ENCODE measurements at regions not wholly inside any gene's neighbourhood (a gene's known extent, or its start where the extent isn't known, plus 50 kb on each side); places are given as distances from the start of the nearest gene placed in this dataset.

DNA sequence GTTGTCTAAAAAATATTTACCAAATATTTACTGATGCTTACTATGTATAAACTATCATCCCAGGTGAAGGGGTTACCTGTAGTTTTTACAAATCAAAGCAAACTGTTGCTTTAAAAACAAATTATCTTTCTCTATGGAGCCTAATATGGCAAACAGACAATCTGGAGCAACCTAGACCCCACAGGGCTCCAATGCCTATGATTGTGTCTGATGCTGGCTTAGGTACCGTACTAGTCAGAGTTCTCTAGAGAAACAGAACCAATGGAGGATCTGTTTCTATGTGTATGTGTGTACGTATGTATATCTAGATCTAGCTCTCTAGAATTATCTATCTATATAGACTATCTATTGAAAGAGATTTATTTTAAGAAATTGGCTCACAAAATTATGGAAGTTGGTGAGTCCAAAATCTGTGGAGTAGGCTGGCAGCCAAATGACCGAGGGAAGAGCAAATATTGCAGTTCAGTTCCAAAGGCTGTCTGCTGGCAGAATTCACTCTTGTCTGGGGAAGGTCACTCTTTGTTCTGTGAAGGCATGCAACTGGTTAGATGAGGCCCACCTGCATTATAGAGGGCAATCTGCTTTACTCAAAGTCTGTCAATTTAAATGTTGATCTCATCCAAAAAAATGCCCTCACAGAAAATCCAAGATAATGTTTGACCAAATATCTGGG is 127.1 kb upstream of the ENPEP start:
- TF ChIP-seq NFIC (IDR thresholded peaks at IDR 0.05) (no peak), YY1 (IDR thresholded peaks at IDR 0.05; ENCODE audit: low read depth) (no peak), CREB1 (IDR thresholded peaks at IDR 0.05; ENCODE audit: low read depth) (no peak), TEAD4 (IDR thresholded peaks at IDR 0.05) (no peak), EGR1 (IDR thresholded peaks at IDR 0.05) (no peak), ZBTB7A (IDR thresholded peaks at IDR 0.05; ENCODE audit: low read depth) (no peak), CEBPB (IDR thresholded peaks at IDR 0.05) (no peak), FOXM1 (IDR thresholded peaks at IDR 0.05; ENCODE audit: borderline replicate concordance, low read depth) (no peak), TCF12 (IDR thresholded peaks at IDR 0.05; ENCODE audit: low read depth) (no peak), RAD21 (IDR thresholded peaks at IDR 0.05; ENCODE audit: low read depth) (no peak), TAF1 (IDR thresholded peaks at IDR 0.05; ENCODE audit: low read depth) (no peak), EP300 (IDR thresholded peaks at IDR 0.05; ENCODE audit: borderline replicate concordance) (no peak)
- TF ChIP-seq, protein P1, sequence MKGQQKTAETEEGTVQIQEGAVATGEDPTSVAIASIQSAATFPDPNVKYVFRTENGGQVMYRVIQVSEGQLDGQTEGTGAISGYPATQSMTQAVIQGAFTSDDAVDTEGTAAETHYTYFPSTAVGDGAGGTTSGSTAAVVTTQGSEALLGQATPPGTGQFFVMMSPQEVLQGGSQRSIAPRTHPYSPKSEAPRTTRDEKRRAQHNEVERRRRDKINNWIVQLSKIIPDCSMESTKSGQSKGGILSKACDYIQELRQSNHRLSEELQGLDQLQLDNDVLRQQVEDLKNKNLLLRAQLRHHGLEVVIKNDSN (IDR thresholded peaks at IDR 0.05): no peak
- TF ChIP-seq, protein P2, sequence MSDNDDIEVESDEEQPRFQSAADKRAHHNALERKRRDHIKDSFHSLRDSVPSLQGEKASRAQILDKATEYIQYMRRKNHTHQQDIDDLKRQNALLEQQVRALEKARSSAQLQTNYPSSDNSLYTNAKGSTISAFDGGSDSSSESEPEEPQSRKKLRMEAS (IDR thresholded peaks at IDR 0.05): no peak
- TF ChIP-seq, protein P3, sequence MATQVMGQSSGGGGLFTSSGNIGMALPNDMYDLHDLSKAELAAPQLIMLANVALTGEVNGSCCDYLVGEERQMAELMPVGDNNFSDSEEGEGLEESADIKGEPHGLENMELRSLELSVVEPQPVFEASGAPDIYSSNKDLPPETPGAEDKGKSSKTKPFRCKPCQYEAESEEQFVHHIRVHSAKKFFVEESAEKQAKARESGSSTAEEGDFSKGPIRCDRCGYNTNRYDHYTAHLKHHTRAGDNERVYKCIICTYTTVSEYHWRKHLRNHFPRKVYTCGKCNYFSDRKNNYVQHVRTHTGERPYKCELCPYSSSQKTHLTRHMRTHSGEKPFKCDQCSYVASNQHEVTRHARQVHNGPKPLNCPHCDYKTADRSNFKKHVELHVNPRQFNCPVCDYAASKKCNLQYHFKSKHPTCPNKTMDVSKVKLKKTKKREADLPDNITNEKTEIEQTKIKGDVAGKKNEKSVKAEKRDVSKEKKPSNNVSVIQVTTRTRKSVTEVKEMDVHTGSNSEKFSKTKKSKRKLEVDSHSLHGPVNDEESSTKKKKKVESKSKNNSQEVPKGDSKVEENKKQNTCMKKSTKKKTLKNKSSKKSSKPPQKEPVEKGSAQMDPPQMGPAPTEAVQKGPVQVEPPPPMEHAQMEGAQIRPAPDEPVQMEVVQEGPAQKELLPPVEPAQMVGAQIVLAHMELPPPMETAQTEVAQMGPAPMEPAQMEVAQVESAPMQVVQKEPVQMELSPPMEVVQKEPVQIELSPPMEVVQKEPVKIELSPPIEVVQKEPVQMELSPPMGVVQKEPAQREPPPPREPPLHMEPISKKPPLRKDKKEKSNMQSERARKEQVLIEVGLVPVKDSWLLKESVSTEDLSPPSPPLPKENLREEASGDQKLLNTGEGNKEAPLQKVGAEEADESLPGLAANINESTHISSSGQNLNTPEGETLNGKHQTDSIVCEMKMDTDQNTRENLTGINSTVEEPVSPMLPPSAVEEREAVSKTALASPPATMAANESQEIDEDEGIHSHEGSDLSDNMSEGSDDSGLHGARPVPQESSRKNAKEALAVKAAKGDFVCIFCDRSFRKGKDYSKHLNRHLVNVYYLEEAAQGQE (IDR thresholded peaks at IDR 0.05; ENCODE audit: low read depth): no peak

DNA sequence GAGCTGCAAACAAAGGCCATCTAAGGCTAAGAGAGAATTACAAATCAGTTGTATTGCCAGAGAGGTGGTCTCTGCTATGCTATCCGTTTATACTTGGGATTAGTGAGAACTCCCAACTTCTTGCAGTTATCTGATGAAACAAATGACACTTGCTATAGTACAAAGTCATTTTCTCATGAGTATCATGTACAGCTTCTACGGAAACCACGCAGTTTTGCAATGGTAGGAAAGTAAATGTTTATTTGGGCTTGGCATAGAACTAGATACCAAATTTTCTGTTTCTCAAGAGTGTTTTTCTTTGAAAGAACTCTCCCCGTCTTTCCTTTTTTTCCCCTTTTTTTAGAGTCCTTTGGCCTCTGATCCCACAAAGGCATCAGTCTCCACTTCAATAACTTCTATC is 128.2 kb upstream of the ENPEP start:
- no peak for TF ChIP-seq ZBTB7A (IDR thresholded peaks at IDR 0.05; ENCODE audit: low read depth)
- TF ChIP-seq YY1 (IDR thresholded peaks at IDR 0.05; ENCODE audit: low read depth): no peak
- TF ChIP-seq FOXM1 (IDR thresholded peaks at IDR 0.05; ENCODE audit: borderline replicate concordance, low read depth): no peak
- TF ChIP-seq, protein P1 (IDR thresholded peaks at IDR 0.05): no peak
- no peak for TF ChIP-seq TEAD4 (IDR thresholded peaks at IDR 0.05)
- TF ChIP-seq TCF12 (IDR thresholded peaks at IDR 0.05; ENCODE audit: low read depth): no peak
- no peak for TF ChIP-seq NFIC (IDR thresholded peaks at IDR 0.05)
- TF ChIP-seq EP300 (IDR thresholded peaks at IDR 0.05; ENCODE audit: borderline replicate concordance): no peak
- no peak for TF ChIP-seq CEBPB (IDR thresholded peaks at IDR 0.05)
- TF ChIP-seq EGR1 (IDR thresholded peaks at IDR 0.05): no peak
- no peak for TF ChIP-seq CREB1 (IDR thresholded peaks at IDR 0.05; ENCODE audit: low read depth)
- TF ChIP-seq RAD21 (IDR thresholded peaks at IDR 0.05; ENCODE audit: low read depth): no peak
- no peak for TF ChIP-seq TAF1 (IDR thresholded peaks at IDR 0.05; ENCODE audit: low read depth)
- TF ChIP-seq, protein P3 (IDR thresholded peaks at IDR 0.05; ENCODE audit: low read depth): no peak
- TF ChIP-seq, protein P2 (IDR thresholded peaks at IDR 0.05): no peak

DNA sequence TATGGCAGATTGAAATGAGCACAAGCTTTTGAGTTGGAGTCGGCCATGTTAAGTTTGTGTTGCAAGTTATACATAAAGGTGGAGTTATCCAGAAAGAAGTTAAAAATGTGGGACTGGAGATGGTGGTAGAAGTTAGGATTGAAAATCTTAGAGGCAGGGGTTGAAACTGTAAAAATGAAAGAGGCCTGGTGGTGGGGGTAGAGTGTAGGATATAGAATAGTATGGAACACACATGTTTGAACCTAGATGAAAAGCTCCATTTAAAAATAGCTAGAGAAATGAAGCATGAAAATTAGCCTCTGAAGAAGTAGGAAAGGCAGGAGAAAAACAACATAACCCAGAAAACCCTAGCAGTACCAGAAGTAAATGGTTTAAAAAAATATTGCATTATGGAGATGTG is 131.8 kb upstream of the ENPEP start:
- no peak for TF ChIP-seq TCF12 (IDR thresholded peaks at IDR 0.05; ENCODE audit: low read depth)
- no peak for TF ChIP-seq TEAD4 (IDR thresholded peaks at IDR 0.05)
- TF ChIP-seq RAD21 (IDR thresholded peaks at IDR 0.05; ENCODE audit: low read depth): peak; percentile 39

DNA sequence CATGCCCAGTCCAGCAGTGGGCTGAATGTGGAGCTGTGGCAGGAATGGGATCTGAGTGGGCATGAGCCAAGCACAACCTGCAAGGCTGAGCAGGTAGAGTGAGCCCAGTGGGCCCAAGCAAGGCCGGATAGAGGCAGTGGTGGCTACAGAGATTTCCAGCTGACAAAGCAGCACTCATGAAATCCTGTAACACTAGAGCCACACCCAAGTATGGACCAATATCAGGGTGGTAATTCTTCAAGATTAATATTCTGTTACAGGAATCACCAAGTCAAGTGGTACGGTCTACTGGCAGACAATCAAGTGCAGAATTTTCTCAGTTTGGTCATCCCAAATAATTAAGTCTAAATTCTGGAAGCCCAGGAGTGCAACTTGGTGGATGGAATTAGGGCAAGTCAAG is 132.4 kb upstream of the ENPEP start:
- TF ChIP-seq EGR1 (IDR thresholded peaks at IDR 0.05): no peak
- TF ChIP-seq, protein P3 (IDR thresholded peaks at IDR 0.05; ENCODE audit: low read depth): no peak

DNA sequence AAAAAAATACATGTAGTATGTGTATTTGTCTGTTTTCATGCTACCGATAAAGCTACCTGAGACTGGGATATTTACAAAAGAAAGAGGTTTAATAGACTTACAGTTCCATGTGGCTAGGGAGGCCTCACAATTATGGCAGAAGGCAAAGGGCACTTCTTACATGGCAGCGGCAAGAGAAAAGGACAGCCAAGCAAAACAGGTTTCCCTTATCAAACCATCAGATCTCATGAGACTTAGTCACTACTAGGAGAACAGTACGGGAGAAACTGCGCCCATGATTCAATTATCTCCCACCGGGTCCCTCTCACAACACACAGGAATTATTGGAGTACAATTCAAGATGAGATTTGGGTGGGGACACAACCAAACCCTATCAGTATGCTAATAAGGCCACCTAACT is 137.0 kb upstream of the ELOVL6 start:
- TF ChIP-seq CREB1 (IDR thresholded peaks at IDR 0.05; ENCODE audit: low read depth) (no peak), ZBTB7A (IDR thresholded peaks at IDR 0.05; ENCODE audit: low read depth) (no peak), TAF1 (IDR thresholded peaks at IDR 0.05; ENCODE audit: low read depth) (no peak), TEAD4 (IDR thresholded peaks at IDR 0.05) (no peak), FOXM1 (IDR thresholded peaks at IDR 0.05; ENCODE audit: borderline replicate concordance, low read depth) (no peak), YY1 (IDR thresholded peaks at IDR 0.05; ENCODE audit: low read depth) (no peak), TCF12 (IDR thresholded peaks at IDR 0.05; ENCODE audit: low read depth) (no peak), EGR1 (IDR thresholded peaks at IDR 0.05) (no peak), CEBPB (IDR thresholded peaks at IDR 0.05) (no peak), EP300 (IDR thresholded peaks at IDR 0.05; ENCODE audit: borderline replicate concordance) (no peak), NFIC (IDR thresholded peaks at IDR 0.05) (no peak), RAD21 (IDR thresholded peaks at IDR 0.05; ENCODE audit: low read depth) (no peak)
- TF ChIP-seq, protein P3 (IDR thresholded peaks at IDR 0.05; ENCODE audit: low read depth): no peak
- TF ChIP-seq, protein P1 (IDR thresholded peaks at IDR 0.05): no peak
- TF ChIP-seq, protein P2 (IDR thresholded peaks at IDR 0.05): no peak
